GM06990 (cell line): ENCODE measurements at regions not wholly inside any gene's neighbourhood (a gene's known extent, or its start where the extent isn't known, plus 50 kb on each side); places are given as distances from the start of the nearest gene placed in this dataset.

Source experiments
- DNase-seq: peaks from one replicate; pipeline ENCODE4 v3.0.0-alpha.2; 2011; ENCODE audit not compliant: insufficient read length; ENCODE audit errors: extremely low read depth
- H3K27me3 ChIP-seq: replicated peaks from 2 replicates; pipeline ENCODE4 v1.6.0; 2011; ENCODE audit warnings: low read length; ENCODE audit not compliant: control insufficient read depth, insufficient read depth
- H3K36me3 ChIP-seq: 2 replicates; pipeline ENCODE4 v1.5.1; 2011; ENCODE audit warnings: low read length; ENCODE audit not compliant: control insufficient read depth, insufficient read depth
- H3K4me3 ChIP-seq: replicated peaks from 2 replicates; pipeline ENCODE4 v1.5.1; 2011; ENCODE audit warnings: low read depth, mild to moderate bottlenecking, control low read depth, low read length
- TF ChIP-seq, protein P1 (sequence below): IDR thresholded peaks from 2 replicates; pipeline ENCODE4 v1.5.1; 2011; ENCODE audit warnings: low read length, control low read depth, mild to moderate bottlenecking, inconsistent platforms; ENCODE audit not compliant: insufficient read depth, poor library complexity, severe bottlenecking

DNA sequence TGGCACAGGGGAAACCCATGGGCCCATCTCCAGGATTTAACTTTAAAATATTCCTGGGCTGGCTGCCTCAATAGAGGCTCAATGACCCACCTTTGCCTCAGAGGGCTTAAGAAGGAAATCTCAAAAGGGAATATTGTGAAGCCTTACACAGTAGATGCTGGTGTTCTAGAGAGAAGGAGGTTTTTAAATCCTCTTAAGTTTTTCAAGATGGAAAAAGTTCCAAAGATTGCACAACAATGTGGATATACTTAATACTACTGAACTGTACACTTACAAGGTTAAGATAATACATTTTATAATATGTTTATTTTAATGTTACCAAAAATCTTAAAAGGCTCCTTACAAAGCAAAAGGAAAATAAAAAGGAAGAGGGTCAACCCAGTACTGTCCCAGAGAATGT, 54.9 kb upstream of the LCLAT1 start:
- no peak for DNase-seq
- Histone ChIP-seq H3K4me3 (no peak overlapping the region), H3K36me3 (no peaks in the 10 kb centered on the region), H3K27me3 (no peaks in the 10 kb centered on the region)
- TF ChIP-seq, protein P1, sequence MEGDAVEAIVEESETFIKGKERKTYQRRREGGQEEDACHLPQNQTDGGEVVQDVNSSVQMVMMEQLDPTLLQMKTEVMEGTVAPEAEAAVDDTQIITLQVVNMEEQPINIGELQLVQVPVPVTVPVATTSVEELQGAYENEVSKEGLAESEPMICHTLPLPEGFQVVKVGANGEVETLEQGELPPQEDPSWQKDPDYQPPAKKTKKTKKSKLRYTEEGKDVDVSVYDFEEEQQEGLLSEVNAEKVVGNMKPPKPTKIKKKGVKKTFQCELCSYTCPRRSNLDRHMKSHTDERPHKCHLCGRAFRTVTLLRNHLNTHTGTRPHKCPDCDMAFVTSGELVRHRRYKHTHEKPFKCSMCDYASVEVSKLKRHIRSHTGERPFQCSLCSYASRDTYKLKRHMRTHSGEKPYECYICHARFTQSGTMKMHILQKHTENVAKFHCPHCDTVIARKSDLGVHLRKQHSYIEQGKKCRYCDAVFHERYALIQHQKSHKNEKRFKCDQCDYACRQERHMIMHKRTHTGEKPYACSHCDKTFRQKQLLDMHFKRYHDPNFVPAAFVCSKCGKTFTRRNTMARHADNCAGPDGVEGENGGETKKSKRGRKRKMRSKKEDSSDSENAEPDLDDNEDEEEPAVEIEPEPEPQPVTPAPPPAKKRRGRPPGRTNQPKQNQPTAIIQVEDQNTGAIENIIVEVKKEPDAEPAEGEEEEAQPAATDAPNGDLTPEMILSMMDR = no peak

DNA sequence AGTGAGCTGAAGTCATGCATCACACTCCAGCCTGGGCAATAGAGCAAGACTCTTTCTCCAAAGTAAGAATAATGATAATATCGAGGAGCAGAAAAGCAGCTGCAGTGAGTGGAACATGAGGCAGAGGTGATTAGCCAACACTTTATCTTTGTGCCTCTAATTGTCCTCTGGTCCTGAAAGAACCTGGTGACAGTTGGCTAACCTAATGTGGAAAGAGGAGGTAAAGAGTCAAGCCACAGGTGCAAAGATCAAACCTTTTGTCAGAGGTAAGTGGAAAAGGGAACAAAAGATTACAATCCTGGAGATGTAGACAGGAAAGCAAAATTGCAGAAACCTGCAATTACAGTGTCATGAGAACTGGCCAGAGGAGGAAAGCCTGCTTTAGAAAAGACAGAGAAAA, 53.5 kb upstream of the LCLAT1 start:
- no peaks in the 10 kb centered on the region for H3K27me3 ChIP-seq
- no peak overlapping the region for H3K4me3 ChIP-seq
- TF ChIP-seq, protein P1 = no peak
- no peaks in the 10 kb centered on the region for H3K36me3 ChIP-seq
- no peak for DNase-seq

DNA sequence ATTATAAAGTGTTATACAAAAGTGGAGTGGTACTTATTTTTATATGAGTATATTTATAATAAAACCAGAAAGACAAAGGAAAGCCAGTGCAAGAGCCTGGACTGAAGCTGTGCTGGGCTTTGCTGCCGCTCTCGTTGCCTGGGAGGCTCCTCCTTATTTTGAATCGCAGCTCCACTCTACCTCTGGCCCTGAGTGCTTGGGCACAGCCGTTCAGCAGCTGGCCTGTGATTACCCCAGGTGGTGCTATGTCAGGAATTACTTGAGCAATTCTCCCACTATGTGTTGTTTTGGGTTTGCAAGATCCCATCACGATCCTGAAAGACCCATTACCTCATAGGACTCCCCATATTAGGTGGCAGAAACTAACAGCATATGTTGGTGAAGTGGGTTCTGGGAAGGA, 53.0 kb upstream of the LCLAT1 start:
- H3K36me3 ChIP-seq = no peaks in the 10 kb centered on the region
- H3K27me3 ChIP-seq = no peaks in the 10 kb centered on the region
- TF ChIP-seq, protein P1 = no peak
- H3K4me3 ChIP-seq = no peak overlapping the region
- DNase-seq = no peak

DNA sequence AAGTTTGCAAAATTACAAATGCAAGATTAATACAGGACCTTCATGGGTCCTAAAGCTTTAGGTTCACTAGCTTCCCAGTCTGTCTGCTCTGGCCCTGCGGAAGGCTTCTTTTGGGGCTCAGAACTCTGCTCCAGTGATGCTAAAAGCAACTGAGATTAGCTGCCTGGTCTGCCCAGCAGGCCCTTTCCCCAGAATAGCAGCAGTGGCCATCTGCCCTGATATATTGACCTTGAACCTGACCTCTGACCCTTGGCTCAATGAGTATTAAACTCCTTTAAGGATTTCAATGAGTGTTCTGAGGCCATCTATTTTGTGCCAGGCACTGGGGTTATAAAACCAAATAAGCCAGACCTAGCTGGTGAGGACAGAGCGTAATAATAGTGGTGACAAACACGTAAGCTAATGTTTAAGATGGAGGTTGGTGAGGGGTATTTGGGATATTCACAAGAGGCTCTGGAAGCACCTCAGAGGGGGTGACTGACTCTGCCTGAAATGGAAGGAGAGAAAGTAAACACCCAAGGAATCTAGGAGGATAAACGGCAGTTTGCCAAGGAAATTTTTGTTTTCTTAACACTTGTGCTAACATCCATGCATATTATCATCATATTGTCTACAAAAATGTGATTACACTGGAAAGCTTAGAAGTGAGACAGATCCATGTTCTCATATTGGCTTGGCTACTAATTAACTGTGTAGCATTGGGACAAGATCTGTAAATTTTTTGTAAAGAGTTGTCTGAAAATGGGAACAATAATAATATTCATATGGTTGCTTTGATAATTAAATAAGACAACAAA, 50.4 kb upstream of the LCLAT1 start:
- TF ChIP-seq, protein P1 = no peak
- Histone ChIP-seq H3K27me3 (no peaks in the 10 kb centered on the region), H3K36me3 (no peaks in the 10 kb centered on the region), H3K4me3 (no peak overlapping the region)
- DNase-seq = no peak
